Mesothelial cell of epicardium (in vitro differentiated cells): ENCODE measurements at regions not wholly inside any gene's neighbourhood (a gene's known extent, or its start where the extent isn't known, plus 50 kb on each side); places are given as distances from the start of the nearest gene placed in this dataset.
A peak's percentile ranks its signal among the peaks of the same experiment; 100 is the strongest.

Experiments
- DNase-seq, 2 experiments: peaks; one replicate each; pipeline ENCODE4 v3.0.0; 2021; ENCODE audit warnings: low spot score in 2 of 2; ENCODE audit not compliant: unreplicated experiment in 2 of 2
- H3K27ac Mint-ChIP-seq: 2 replicates; pipeline ENCODE4 v1.8.0; 2021; ENCODE audit warnings: mixed read lengths
- H3K27me3 Mint-ChIP-seq: 2 replicates; pipeline ENCODE4 v1.8.0; 2021; ENCODE audit warnings: low read depth, mixed read lengths
- H3K36me3 Mint-ChIP-seq: 2 replicates; pipeline ENCODE4 v1.8.0; 2021; ENCODE audit warnings: mixed read lengths
- H3K4me1 Mint-ChIP-seq: 2 replicates; pipeline ENCODE4 v1.8.0; 2021; ENCODE audit warnings: mixed read lengths
- H3K4me3 Mint-ChIP-seq: 2 replicates; pipeline ENCODE4 v1.8.0; 2021; ENCODE audit warnings: mild to moderate bottlenecking, moderate library complexity, mixed read lengths
- H3K9me3 Mint-ChIP-seq: 2 replicates; pipeline ENCODE4 v1.8.0; 2021; ENCODE audit warnings: mixed read lengths
- CTCF ChIP-seq: fragments of 200-600 bp; sonication (generic); IDR thresholded peaks from one replicate; pipeline ENCODE4 v1.5.0; 2021; ENCODE audit warnings: antibody characterized with exemption; ENCODE audit not compliant: unreplicated experiment

- H3K9me3 Mint-ChIP-seq = peaks cover 28% of the 10 kb centered on the region
- peak overlapping the region; percentile 32 for H3K27ac Mint-ChIP-seq
- no peaks in the 10 kb centered on the region for H3K27me3 Mint-ChIP-seq
- peaks cover 29% of the 10 kb centered on the region for H3K4me1 Mint-ChIP-seq
- H3K36me3 Mint-ChIP-seq = peaks cover 21% of the 10 kb centered on the region
- no peak for DNase-seq
- TF ChIP-seq CTCF = no peak
- no peak overlapping the region for H3K4me3 Mint-ChIP-seq
Measured at GRCh38 chr4:33071535-33071934, 2351.4 kb downstream of the PCDH7 start.

- no peak for TF ChIP-seq CTCF
- H3K27ac Mint-ChIP-seq = peak overlapping the region; percentile 88
- peaks cover 28% of the 10 kb centered on the region for H3K9me3 Mint-ChIP-seq
Measured at GRCh38 chr4:33072298-33073089, 2352.3 kb downstream of the PCDH7 start.

GRCh38 chr4:33073811-33074210 is 2353.6 kb downstream of the PCDH7 start:
- TF ChIP-seq CTCF = no peak
- Mint-ChIP-seq H3K4me1 (peaks cover 29% of the 10 kb centered on the region), H3K27me3 (no peaks in the 10 kb centered on the region), H3K36me3 (peaks cover 21% of the 10 kb centered on the region), H3K27ac (peak overlapping the region; percentile 88), H3K4me3 (no peak overlapping the region), H3K9me3 (peaks cover 28% of the 10 kb centered on the region)
- no peak for DNase-seq

More at GRCh38 chr4:33072298-33073089, 2352.3 kb downstream of the PCDH7 start:
- Mint-ChIP-seq H3K27me3 (no peaks in the 10 kb centered on the region), H3K36me3 (peaks cover 21% of the 10 kb centered on the region), H3K4me3 (no peak overlapping the region), H3K4me1 (peaks cover 29% of the 10 kb centered on the region)
- no peak for DNase-seq

- no peak overlapping the region for H3K4me3 Mint-ChIP-seq
- no peak overlapping the region for H3K27ac Mint-ChIP-seq
- no peak for DNase-seq
- no peak for TF ChIP-seq CTCF
- peaks cover 6% of the 10 kb centered on the region for H3K9me3 Mint-ChIP-seq
- H3K4me1 Mint-ChIP-seq = peaks cover 16% of the 10 kb centered on the region
- no peaks in the 10 kb centered on the region for H3K27me3 Mint-ChIP-seq
- no peaks in the 10 kb centered on the region for H3K36me3 Mint-ChIP-seq
Measured at GRCh38 chr4:33078145-33078544, 2358.0 kb downstream of the PCDH7 start.

GRCh38 chr4:33080275-33080674 is 2360.1 kb downstream of the PCDH7 start:
- Mint-ChIP-seq H3K27ac (no peak overlapping the region), H3K4me3 (no peak overlapping the region), H3K4me1 (peaks cover 3% of the 10 kb centered on the region), H3K27me3 (no peaks in the 10 kb centered on the region), H3K36me3 (no peaks in the 10 kb centered on the region), H3K9me3 (peaks cover 6% of the 10 kb centered on the region)
- no peak for DNase-seq
- TF ChIP-seq CTCF = no peak

- H3K27me3 Mint-ChIP-seq = no peaks in the 10 kb centered on the region
- no peaks in the 10 kb centered on the region for H3K4me1 Mint-ChIP-seq
- DNase-seq = no peak
- no peak overlapping the region for H3K27ac Mint-ChIP-seq
- no peaks in the 10 kb centered on the region for H3K36me3 Mint-ChIP-seq
- no peak overlapping the region for H3K4me3 Mint-ChIP-seq
- no peak for TF ChIP-seq CTCF
- H3K9me3 Mint-ChIP-seq = peaks cover 6% of the 10 kb centered on the region
Measured at GRCh38 chr4:33085709-33086108, 2365.5 kb downstream of the PCDH7 start.
